Stomach (tissue), 8 donors: ENCODE measurements at regions not wholly inside any gene's neighbourhood (a gene's known extent, or its start where the extent isn't known, plus 50 kb on each side); places are given as distances from the start of the nearest gene placed in this dataset.
A peak's percentile ranks its signal among the peaks of the same experiment; 100 is the strongest.
"Not testable (repeated sequence)": the region's sequence is repeated elsewhere in the genome, so short reads cannot be mapped to it uniquely, and the experiment has no call there.

Experiments
- DNase-seq, 2 donors: peaks; one replicate each; pipeline versions ENCODE4 v3.0.0 to v3.0.0-alpha.2; 2013 to 2019
- H3K27ac ChIP-seq, 5 donors: fragments of 200-600 bp in 4 of 5; sonication (generic) in 4 of 5; one replicate each; pipeline ENCODE4 v1.5.1; 2013 to 2019; ENCODE audit warnings: mild to moderate bottlenecking in 1 of 5, moderate library complexity in 1 of 5
- H3K27me3 ChIP-seq, 3 donors: fragments of 200-600 bp; sonication (generic); one replicate each; pipeline ENCODE4 v1.5.1; 2017 to 2019; ENCODE audit warnings: mixed run types in 1 of 3
- H3K36me3 ChIP-seq, 4 donors: fragments of 200-600 bp; sonication (generic); 1 replicate in 3 of 4; 2 replicates in 1 of 4; pipeline ENCODE4 v1.5.1; 2016 to 2019
- H3K4me1 ChIP-seq, 4 donors: fragments of 200-600 bp; sonication (generic); one replicate each; pipeline ENCODE4 v1.5.1; 2016 to 2019
- H3K4me3 ChIP-seq, 4 donors: fragments of 200-600 bp; sonication (generic) in 3 of 4; one replicate each; pipeline ENCODE4 v1.5.1; 2016 to 2019; ENCODE audit warnings: mild to moderate bottlenecking in 1 of 4
- H3K9me3 ChIP-seq, 4 donors: fragments of 200-600 bp; sonication (generic); one replicate each; pipeline ENCODE4 v1.5.1; 2016 to 2019
- CTCF ChIP-seq, 7 experiments: fragments of 450-650 bp in 4 of 7; fragments of 200-600 bp in 3 of 7; sonication (generic) in 3 of 7; IDR thresholded peaks; one replicate each; pipeline ENCODE4 v1.5.1; 2016 to 2019; ENCODE audit warnings: antibody characterized with exemption in 7 of 7, control low read depth in 2 of 7, mild to moderate bottlenecking in 1 of 7
- EP300 ChIP-seq: sonication (generic); formaldehyde crosslinking; IDR thresholded peaks from one replicate; pipeline ENCODE4 v1.6.1; 2017; ENCODE audit warnings: antibody characterized with exemption
- POLR2A ChIP-seq, 4 donors: fragments of 450-650 bp; IDR thresholded peaks; one replicate each; pipeline ENCODE4 v1.6.1; 2016; ENCODE audit warnings: antibody characterized with exemption in 4 of 4, control low read depth in 2 of 4, mild to moderate bottlenecking in 1 of 4, moderate library complexity in 1 of 4
- POLR2AphosphoS5 ChIP-seq, 3 donors: sonication (generic); formaldehyde crosslinking; IDR thresholded peaks; one replicate each; pipeline ENCODE4 v1.6.1; 2016; ENCODE audit warnings: antibody characterized with exemption in 3 of 3
- WGBS, 5 donors: extraction: QIAGEN DNeasy Blood & Tissue Kit in 3 of 5; methylation state at CpG; one replicate each; pipeline versions ENCODE4 v1.1.5 to v1.1.7; 2013 to 2018; 5-methylcytosine and 5-hydroxymethylcytosine counted together
- intact Hi-C: fragments of 100-400 bp; cut with DNase I; formaldehyde crosslinking; loops from one replicate; pipeline ENCODE4 v1.15.1; 2023; ENCODE audit warnings: low total_unique reads
- donor health status: healthy with polysubstance abuse.
- donor health status: Bipolar disorder and iron deficiency.
- donor health status: healthy.

DNA sequence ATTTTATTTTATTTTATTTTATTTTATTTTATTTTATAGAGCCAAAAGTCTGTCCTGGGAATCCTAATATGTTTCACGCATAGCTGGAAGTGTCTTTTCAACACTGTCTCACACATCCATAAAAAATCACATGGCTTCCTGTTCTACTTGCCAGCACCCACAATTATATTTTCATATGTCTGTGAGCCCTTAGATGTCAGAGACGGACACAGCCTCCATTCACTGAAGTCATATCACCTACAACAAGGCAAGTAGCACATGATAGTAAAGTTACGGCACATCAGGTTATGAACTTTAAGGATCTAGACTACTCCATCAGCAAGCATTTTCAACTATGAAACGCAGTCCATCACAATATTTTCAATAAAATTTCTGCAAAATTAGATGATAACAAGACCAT, 168.4 kb downstream of the ZIC4 start:
- WGBS, 5 donors = 54 to 85% (median 68%) methylated on average over 4 of the region's 4 CpGs
- intact Hi-C loops = no loop called here
- DNase-seq = no peak

DNA sequence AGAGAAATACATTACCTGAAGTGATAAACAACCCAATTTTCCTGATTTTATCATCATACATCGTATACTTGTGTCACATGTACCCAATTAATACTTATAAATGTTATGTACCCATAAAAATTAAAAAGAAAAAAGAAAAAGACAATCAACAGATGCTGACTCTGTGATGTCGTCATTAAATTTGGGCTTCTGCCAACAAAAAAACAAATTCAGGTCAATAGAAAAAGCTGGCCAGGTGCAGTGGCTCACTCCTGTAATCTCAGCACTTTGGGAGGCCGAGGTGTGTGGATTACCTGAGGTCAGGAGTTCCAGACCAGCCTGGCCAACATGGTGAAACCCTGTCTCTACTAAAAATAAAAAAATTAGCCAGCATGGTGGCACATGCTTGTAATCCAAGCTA, 174.4 kb downstream of the ZIC4 start:
- H3K27me3 ChIP-seq, H3K9me3 ChIP-seq, H3K4me1 ChIP-seq, H3K36me3 ChIP-seq, H3K4me3 ChIP-seq, intact Hi-C loops, H3K27ac ChIP-seq, DNase-seq: not testable (repeated sequence)
- WGBS, 5 donors = 48 to 64% (median 57%) methylated on average over 3 of the region's 3 CpGs

More for the DNA sequence above, 168.4 kb downstream of the ZIC4 start:
- no peaks in the 10 kb centered on the region for H3K27me3 ChIP-seq
- no peaks in the 10 kb centered on the region for H3K9me3 ChIP-seq
- H3K36me3 ChIP-seq = no peaks in the 10 kb centered on the region
- no peak for TF ChIP-seq CTCF (IDR thresholded peaks at IDR 0.05)
- H3K27ac ChIP-seq = no peak overlapping the region
- H3K4me3 ChIP-seq = no peak overlapping the region
- H3K4me1 ChIP-seq = no peaks in the 10 kb centered on the region

- Histone ChIP-seq H3K27me3 (no peaks in the 10 kb centered on the region), H3K27ac (no peak overlapping the region), H3K36me3 (no peaks in the 10 kb centered on the region), H3K4me1 (no peaks in the 10 kb centered on the region), H3K9me3 (no peaks in the 10 kb centered on the region), H3K4me3 (no peak overlapping the region)
- DNase-seq = no peak
- intact Hi-C loops = no loop called here
- TF ChIP-seq EP300 = no peak
- TF ChIP-seq POLR2AphosphoS5 (IDR thresholded peaks at IDR 0.05) = no peak
- no peak for TF ChIP-seq CTCF (IDR thresholded peaks at IDR 0.05)
- no peak for TF ChIP-seq POLR2A (IDR thresholded peaks at IDR 0.05)
- WGBS, 5 donors = 94 to 97% (median 96%) methylated on average over 2 of the region's 2 CpGs
These were observed 175.2 kb downstream of the ZIC4 start for GRCh38 chr3:147231111-147231510.

- H3K27me3 ChIP-seq = no peaks in the 10 kb centered on the region
- no peak overlapping the region for H3K4me3 ChIP-seq
- no peaks in the 10 kb centered on the region for H3K36me3 ChIP-seq
- DNase-seq = no peak
- H3K4me1 ChIP-seq = no peaks in the 10 kb centered on the region
- WGBS, 5 donors = 59 to 90% (median 72%) methylated on average over 1 of the region's 1 CpG
- intact Hi-C loops = no loop called here
- no peak overlapping the region for H3K27ac ChIP-seq
- no peaks in the 10 kb centered on the region for H3K9me3 ChIP-seq
- TF ChIP-seq CTCF (IDR thresholded peaks at IDR 0.05) = no peak
- TF ChIP-seq POLR2AphosphoS5 (IDR thresholded peaks at IDR 0.05) = no peak
- no peak for TF ChIP-seq EP300
- no peak for TF ChIP-seq POLR2A (IDR thresholded peaks at IDR 0.05)
These were observed 184.1 kb downstream of the ZIC4 start for GRCh38 chr3:147222291-147222690.

- intact Hi-C loops = no loop called here
- Histone ChIP-seq H3K27ac (no peak overlapping the region), H3K36me3 (no peaks in the 10 kb centered on the region), H3K4me3 (no peak overlapping the region), H3K4me1 (no peaks in the 10 kb centered on the region), H3K9me3 (no peaks in the 10 kb centered on the region), H3K27me3 (no peaks in the 10 kb centered on the region)
- no peak for TF ChIP-seq EP300
- no peak for TF ChIP-seq POLR2A (IDR thresholded peaks at IDR 0.05)
- TF ChIP-seq CTCF (IDR thresholded peaks at IDR 0.05) = no peak
- TF ChIP-seq POLR2AphosphoS5 (IDR thresholded peaks at IDR 0.05) = no peak
- WGBS, 5 donors = 69 to 76% (median 74%) methylated on average over 4 of the region's 4 CpGs
- DNase-seq = peak in 1 of 2 donors; percentile 1
These were observed 187.4 kb downstream of the ZIC4 start for GRCh38 chr3:147218965-147219364.
